ENCODE measurements at regions not wholly inside any gene's neighbourhood (a gene's known extent, or its start where the extent isn't known, plus 50 kb on each side); places are given as distances from the start of the nearest gene placed in this dataset.

DNA sequence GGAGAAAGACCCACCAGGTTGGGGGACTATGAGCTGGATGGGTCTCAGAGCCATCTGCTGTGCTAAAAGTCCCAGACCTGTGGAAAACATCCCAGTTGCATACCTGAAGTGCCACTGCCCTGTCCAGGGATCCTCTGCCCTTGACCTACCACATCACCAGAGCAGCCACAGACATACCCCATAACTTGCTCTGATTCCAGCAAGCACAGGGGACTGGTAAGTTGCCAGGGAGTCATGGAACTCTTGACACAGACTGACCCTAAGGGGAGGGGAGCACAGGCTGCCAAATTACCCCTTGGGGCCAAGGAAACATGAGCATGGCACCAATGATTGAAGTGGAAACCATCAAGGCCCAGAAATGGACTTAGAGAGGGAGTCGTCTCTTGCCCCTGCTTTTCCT lies 1335.1 kb upstream of the ALCAM start:
- Histone ChIP-seq H3K14ac (ENCODE audit: insufficient read depth, low read length) (peak overlapping the region; percentile 47; the same call in 1 of the 2 replicates), H3T11ph (ENCODE audit: low read length) (no peak overlapping the region), H3K27ac (ENCODE audit: insufficient read length, low read depth, low read length) (no peak overlapping the region), H4K8ac (replicated peaks; ENCODE audit: insufficient read length, low read depth, low read length) (no peak overlapping the region), H3K4me1 (ENCODE audit: insufficient read depth, low read length) (peaks cover 3% of the 10 kb centered on the region; the same call in 1 of the 2 replicates), H2BK5ac (ENCODE audit: insufficient read length, low read length) (no peak overlapping the region), H2BK20ac (ENCODE audit: low read depth, low read length, poor library complexity, severe bottlenecking) (no peak overlapping the region), H3K27me3 (ENCODE audit: insufficient read depth, low read length) (no peaks in the 10 kb centered on the region), H3K18ac (ENCODE audit: insufficient read length, low read depth, low read length) (peak overlapping the region; percentile 31), H3K79me1 (ENCODE audit: insufficient read depth, low read depth, low read length, poor library complexity, severe bottlenecking) (no peaks in the 10 kb centered on the region), H3K9me3 (ENCODE audit: control insufficient read depth, low read depth, low read length) (no peaks in the 10 kb centered on the region), H2AK5ac (ENCODE audit: insufficient read length, low read length) (no peak overlapping the region), H4K5ac (ENCODE audit: insufficient read length, low read depth, low read length) (no peak overlapping the region), H3K4ac (ENCODE audit: low read depth, low read length) (no peak overlapping the region), H3K56ac (ENCODE audit: insufficient read length, low read depth, low read length) (no peak overlapping the region), H4K91ac (ENCODE audit: insufficient read length, low read depth, low read length) (no peak overlapping the region), H3K23me2 (ENCODE audit: insufficient read length, low read depth, low read length, poor library complexity, severe bottlenecking) (no peaks in the 10 kb centered on the region), H3K79me2 (ENCODE audit: insufficient read depth, low read length) (no peaks in the 10 kb centered on the region), H2BK15ac (ENCODE audit: low read depth, low read length) (no peak overlapping the region), H2AFZ (ENCODE audit: low read length) (no peak overlapping the region), H3K23ac (ENCODE audit: insufficient read length, low read depth, low read length) (no peak overlapping the region), H2BK12ac (ENCODE audit: insufficient read length, low read depth, low read length) (no peak overlapping the region), H3K4me2 (ENCODE audit: insufficient read depth, insufficient read length, low read length) (no peak overlapping the region), H3K9ac (ENCODE audit: extremely low read depth, insufficient read length, low read length) (no peak overlapping the region), H2BK120ac (ENCODE audit: low read depth, low read length, poor library complexity, severe bottlenecking) (no peak overlapping the region), H4K20me1 (ENCODE audit: control insufficient read depth, insufficient read depth, insufficient read length) (no peaks in the 10 kb centered on the region)
- peaks cover 0 to 4% of the 10 kb centered on the region in 2 experiments; a peak in 2 of 5 replicates for H3K9me3 Mint-ChIP-seq
- H3K27me3 Mint-ChIP-seq (ENCODE audit: low read depth), result no peaks in the 10 kb centered on the region
- H3K36me3 Mint-ChIP-seq (ENCODE audit: insufficient read depth in 1 of 3, low read depth in 3 of 3), result peaks cover 0 to 1% (median 0%) of the 10 kb centered on the region in 3 experiments; a peak in 2 of 7 replicates
- DNase-seq, result no peak
- WGBS (ENCODE audit: extremely low coverage, insufficient read length, low lambda C conversion rate), result no CpG with 5 or more reads among the region's 1 CpG
- no peak overlapping the region for H3K27ac Mint-ChIP-seq
- H3K4me1 Mint-ChIP-seq, result peaks cover 7 to 19% of the 10 kb centered on the region in 2 experiments
- TF ChIP-seq, protein P1, sequence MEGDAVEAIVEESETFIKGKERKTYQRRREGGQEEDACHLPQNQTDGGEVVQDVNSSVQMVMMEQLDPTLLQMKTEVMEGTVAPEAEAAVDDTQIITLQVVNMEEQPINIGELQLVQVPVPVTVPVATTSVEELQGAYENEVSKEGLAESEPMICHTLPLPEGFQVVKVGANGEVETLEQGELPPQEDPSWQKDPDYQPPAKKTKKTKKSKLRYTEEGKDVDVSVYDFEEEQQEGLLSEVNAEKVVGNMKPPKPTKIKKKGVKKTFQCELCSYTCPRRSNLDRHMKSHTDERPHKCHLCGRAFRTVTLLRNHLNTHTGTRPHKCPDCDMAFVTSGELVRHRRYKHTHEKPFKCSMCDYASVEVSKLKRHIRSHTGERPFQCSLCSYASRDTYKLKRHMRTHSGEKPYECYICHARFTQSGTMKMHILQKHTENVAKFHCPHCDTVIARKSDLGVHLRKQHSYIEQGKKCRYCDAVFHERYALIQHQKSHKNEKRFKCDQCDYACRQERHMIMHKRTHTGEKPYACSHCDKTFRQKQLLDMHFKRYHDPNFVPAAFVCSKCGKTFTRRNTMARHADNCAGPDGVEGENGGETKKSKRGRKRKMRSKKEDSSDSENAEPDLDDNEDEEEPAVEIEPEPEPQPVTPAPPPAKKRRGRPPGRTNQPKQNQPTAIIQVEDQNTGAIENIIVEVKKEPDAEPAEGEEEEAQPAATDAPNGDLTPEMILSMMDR (conservative IDR thresholded peaks at IDR 0.05), result no peak
- H3K4me3 Mint-ChIP-seq, result no peak overlapping the region
